T-helper 2 cell (primary cell): ENCODE measurements at regions not wholly inside any gene's neighbourhood (a gene's known extent, or its start where the extent isn't known, plus 50 kb on each side); places are given as distances from the start of the nearest gene placed in this dataset.
A peak's percentile ranks its signal among the peaks of the same experiment; 100 is the strongest.
"Not testable (repeated sequence)": the region's sequence is repeated elsewhere in the genome, so short reads cannot be mapped to it uniquely, and the experiment has no call there.

Experiments used
- DNase-seq, 5 experiments: peaks; one replicate each; pipeline versions ENCODE4 v3.0.0 to v3.0.0-alpha.2; 2012 to 2022

DNA sequence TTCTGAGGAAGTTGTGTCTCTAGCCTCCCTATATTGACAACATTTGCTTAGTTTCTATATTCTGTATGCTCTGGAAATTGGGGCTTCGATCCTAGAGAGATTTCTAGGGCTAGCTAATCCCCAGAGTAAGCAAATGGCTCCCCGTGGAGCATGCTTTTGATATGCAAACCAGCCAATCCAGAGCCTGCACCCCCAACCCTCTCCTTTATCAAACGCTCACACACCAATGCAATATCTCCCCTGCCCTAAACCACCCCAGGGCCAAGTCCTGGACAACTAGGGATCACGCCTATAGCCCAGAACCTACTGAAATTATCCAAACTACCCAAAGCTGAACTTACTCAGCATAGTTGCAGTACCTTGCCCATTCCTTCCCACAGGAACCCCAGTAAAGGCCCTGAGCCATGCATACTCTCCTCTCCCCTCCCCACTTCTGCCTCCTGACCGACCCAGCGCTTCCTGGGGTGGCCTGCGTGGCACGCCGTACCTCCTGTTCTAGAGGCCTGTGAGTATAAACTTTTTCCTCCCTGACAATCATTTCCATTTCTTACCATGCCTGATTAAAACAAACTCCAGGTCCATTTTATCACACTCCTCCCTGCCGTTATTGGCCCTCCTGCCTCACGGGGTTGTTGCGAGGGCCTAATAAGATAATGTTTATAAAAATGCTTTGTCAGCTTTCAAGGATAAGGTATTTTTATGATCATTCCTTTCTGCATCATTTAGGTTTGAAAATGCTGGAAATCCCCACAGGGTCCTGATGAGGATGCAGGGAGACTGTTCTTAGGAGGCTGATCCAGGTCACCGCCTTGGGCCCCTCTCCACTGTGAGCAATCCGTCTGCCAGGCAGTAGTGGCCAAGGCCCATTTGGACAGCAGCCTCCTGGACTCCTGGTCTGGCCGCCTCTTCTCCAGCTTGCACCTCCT lies 102.7 kb downstream of the TENT5C start:
- DNase-seq, result no peak

DNA sequence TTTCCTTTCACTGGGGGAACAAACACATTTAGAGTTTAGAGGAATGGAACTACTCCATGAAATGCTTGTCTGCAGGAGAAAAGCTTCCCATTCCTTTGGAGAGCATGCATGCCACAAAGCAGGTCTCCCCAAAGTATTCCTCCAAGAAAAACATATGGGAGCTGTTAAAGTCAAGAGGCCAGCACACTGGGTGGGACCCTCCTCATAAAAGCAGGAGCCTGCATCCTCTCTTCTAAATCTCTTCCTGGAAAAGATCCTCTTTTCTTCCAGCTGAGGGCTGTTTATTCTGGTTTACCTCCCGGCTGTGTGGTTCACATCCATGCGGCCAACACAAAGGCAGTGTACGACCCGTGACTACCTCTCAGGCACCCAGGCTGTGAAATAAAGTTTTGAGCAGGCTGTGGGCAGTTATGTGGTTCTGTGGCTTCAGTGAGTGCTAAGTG lies 103.4 kb downstream of the TENT5C start:
- no peak for DNase-seq

DNA sequence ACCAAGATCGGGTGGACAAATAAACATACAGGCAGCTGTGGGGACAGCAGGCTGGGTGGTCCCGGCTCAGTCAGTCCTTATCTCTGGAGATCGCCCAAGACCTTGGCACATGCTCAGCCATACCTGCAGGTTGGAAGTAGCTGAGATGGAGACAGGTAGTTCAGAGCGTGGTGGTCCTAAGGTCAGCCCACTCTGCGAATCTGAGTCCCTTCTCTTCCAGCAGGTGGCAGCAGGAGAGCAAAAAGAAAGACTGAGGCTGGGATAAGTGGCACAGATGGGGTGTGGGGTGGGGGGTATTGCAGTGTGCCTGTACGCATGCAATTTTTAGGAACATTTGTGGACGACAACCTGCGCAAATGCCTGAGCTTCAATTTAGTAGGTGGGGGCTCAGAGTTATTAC lies 104.9 kb downstream of the TENT5C start:
- DNase-seq, result no peak

DNA sequence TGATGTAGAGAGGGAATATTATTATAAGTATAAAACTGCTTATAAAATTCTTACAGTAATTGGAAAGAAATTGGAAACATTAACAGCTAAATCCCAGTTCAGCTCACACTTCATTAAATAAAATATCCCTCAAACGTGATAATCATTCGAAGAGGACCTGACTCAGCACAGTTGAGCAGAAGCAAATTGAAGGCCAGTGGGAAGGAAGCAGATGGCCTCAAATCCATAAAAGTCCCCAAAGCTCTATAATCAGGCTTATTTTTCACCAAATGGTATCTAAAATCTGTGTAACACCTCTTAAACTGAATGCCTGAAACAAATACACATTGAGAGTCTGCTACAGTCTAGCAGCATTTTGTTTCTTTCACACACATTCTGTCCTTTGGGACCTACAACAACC lies 106.8 kb downstream of the TENT5C start:
- no peak for DNase-seq

DNA sequence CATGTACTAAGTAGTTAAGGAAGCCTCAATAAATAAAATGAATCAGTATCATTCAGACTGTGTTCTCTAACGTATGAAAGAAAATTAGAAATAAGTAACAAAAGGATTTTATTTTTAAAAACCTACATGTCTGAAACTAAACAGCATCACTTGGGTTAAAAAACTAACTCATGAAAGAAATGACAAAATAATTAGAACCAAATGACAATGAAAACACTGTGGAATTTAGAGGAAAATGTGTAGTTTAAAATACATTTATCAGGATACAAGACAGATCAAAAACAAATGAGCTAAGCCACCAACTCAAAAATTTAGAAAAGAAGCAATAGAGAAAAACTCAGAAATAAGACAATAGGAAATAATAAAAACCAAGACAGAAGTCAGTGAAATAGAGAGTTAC lies 108.7 kb downstream of the TENT5C start:
- no peak for DNase-seq

DNA sequence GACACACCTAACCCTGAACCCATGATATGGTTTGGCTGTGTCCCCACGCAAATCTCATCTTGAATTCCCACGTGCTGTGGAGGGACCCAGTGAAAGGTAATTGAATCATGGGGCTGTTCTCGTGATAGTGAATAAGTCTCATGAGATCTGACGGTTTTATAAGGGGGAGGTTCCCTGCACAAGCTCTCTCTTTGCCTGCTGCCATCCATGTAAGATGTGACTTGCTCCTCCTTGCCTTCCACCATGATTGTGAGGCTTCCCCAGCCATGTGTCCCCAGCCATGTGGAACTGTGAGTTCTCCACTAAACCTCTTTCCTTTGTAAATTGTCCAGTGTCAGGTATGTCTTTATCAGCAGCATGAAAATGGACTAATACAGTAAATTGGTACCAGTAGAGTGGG lies 110.2 kb downstream of the TENT5C start:
- not testable (repeated sequence) for DNase-seq

DNA sequence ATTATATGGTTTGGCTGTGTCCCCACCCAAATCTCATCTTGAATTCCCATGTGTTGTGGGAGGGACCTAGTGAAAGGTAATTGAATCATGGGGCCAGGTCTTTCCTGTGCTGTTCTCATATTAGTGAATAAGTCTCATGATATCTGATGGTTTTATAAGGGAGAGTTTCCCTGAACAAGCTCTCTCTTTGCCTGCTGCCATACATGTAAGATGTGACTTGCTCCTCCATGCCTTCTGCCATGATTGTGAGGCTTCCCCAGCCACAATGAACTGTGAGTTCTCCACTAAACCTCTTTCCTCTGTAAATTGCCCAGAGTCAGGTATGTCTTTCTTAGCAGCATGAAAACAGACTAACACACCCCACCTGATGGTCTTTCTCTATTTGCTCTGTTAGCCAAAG lies 112.1 kb downstream of the TENT5C start:
- DNase-seq, result not testable (repeated sequence)

DNA sequence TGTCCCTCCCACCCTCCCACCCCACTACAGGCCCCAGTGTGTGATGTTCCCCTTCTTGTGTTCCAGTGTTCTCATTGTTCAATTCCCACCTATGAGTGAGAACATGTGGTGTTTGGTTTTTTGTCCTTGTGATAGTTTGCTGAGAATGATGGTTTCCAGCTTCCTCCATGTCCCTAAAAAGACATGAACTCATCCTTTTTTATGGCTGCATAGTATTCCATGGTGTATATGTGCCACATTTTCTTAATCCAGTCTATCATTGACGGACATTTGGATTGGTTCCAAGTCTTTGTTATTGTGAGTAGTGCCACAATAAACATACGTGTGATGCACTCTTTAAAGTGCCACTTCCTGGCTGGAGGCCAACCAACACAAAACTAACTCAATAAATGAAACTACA lies 112.7 kb downstream of the TENT5C start:
- not testable (repeated sequence) for DNase-seq

DNA sequence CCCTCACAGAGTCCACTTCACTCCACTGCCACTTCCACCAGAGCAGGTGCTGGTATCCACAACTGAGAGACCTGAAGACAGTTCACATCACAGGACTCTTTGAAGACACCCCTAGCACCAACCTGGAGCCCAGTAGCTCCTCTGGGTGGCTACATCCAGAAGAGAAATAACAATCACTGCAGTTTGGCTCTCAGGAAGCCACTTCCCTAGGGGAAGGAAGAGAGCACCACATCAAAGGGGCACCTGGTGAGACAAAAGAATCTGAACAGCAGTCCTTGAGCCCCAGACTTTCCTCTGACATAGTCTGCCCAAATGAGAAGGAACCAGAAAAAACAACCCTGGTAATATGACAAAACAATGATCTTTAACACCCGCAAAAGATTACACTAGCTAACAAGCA lies 113.2 kb downstream of the TENT5C start:
- DNase-seq, result peak in 1 of 5 experiments; percentile 9

DNA sequence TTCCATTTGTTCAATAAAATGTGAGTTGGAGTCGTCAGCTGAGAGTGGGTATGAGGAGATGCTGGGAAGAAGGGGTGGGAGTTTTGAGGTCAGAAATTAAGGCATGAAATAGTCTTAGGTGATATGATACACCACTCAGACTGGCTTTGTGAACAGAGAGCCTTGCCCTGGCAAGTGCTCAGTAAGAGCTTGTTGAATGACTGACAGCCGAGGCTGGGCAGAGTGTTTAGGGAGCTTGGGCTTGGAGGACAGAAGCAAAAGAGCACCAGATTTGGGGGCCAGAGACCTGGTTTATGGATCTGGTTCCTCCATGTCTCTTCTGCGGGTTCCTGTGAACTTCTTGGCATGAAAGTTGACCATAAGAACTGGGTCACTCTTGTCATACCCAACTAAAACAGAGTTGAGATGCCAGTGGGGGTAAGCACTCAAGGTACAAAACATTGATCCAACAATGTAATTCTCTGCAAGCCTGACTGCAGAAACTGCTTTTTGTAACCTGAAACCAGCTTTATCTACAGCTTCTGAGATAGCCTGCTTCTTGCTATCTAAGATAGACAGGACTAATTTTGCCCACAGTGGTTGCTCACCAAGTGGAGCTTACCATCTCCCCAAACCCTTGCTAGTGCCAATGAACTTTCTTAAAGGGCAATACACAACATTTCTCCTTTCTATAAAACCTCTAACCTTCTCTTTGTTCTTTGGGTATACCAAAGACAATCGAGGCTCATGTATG lies 126.4 kb downstream of the TENT5C start:
- DNase-seq, result peak in 1 of 5 experiments; percentile 21

DNA sequence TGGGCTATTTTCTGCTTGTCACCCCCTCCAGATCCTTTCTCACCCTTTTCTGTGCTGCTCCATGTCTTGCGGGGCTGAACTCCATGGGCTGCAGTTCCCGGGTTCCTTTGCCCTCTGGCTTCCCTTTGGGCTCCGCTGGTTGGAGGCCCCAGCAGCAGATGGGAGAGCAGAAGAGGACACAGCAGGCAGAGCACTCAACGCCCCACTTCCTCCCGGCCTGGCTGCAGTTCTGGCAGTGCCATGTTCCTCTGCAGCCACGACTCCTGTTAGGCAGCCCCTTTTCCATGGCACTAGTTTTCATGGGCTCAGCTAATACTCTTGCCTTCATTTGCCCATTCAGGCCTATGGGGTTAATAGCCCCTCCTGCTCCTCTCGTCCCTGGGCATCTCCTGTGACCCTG lies 127.1 kb downstream of the TENT5C start:
- DNase-seq, result no peak

DNA sequence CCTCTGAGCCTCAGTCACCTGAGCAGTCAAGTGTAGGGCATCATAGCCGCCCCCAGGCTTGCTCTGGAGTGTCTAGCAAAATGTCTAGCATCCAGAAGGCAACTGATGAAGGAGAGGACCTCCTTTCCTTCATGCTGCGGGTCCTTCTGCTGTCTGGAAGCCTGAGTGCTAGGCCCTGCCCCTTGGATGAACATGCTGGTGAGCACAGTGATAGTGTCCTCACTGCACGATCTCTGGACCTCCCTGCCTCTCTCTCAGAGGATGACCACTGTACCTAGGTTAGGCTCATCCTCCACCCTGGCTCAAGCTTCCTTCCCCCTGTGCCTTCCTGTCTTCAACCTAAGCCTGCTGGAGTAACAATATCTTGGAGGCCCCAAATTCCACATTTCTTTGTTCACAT lies 128.6 kb downstream of the TENT5C start:
- DNase-seq, result no peak

DNA sequence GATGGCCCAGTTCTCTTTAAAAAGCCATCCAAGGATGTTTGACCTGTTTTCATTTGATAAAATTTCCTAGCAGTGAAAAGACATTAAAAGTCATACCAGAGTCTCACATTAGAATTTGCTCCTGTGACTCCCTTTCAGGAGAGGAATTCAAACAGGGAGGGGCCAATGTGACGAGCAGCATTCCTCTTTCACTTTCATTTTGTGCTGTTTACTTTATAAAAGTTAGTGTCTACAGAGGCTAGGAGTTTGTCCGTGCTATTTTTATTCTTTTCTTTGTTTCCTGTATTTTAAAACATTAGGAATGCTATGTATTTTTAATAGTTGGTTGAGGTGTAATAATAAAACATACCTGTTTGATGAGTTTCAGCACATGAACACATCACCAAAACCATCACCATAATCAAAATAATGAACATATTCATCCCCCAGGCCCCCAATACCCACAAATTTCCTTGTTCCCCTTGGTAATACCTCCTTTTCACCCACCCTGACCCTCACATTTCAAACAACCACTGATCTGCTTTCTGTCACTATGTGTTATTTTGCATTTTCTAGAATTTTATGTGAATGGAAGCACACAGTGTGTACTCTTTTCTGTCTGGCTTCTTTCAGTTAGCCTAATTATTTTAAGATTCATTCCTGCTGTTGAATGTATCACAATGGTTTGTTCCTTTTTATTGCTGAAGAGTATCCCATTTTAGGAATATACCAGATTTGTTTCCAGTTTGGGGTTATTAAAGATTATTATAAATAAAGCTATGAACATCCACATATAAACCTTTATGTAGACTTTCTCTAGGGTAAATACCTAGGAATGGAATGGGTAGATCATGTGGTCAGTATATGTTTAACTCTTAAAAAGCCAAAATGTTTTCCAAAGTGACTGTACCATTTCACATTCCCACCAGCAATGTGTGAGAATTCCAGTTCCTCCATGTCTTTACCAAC lies 129.5 kb downstream of the TENT5C start:
- peak in 2 of 5 experiments; percentile 29 to 68 for DNase-seq

DNA sequence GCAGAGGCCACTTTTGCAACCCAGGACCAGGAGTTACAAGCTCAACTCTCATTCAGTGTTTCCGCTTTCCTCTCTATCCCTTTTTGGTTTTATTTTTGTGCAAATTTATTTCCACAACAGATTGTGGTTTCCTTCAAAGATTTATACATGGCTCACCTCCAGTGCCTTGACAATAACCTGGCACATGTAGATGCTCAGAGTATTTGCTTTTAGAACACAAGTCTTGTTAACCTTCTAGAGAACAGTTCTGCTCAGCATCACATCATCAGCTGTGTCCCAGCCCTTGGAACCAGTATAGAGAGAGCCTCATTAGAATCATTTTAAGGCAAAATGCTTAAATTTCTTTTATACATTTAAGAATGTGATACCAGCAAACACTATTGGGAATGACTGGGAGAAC lies 133.7 kb downstream of the TENT5C start:
- DNase-seq, result no peak

DNA sequence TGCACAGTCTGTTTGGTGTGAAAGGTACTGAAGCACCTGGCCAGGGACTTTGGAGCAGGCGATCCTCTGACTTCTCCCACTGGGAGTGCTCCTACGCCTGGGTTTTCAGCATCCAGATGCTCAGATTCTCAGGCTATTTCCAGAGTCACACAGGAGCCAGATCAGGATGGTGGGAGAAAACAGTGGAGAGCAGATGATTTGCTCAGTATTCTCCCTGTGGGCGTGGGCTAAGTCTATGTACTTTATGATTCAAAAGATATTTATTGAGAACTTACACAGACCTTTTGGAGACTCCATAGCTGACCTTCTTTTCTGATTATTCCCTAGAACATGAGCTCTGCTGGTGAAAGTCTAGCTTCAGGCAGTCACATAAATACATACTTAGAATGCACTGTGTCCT lies 134.6 kb downstream of the TENT5C start:
- no peak for DNase-seq

DNA sequence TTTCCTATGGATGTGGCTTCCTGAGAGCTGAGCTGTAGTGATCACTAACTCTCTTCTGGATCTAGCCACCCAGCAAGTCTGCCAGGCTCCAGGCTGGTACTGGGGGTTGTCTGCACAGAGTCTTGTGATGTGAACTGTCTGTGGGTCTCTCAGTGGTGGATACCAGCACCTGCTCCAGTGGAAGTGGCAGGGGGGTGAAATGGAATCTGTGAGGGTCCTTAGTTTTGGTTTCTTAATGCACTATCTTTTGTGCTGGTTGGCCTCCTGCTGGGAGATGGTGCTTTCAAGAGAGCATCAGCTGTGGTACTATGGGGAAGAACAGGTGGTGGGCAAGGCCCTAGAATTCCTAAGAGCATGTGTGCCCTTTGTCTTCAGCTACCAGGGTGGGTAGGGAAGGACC lies 140.7 kb downstream of the TENT5C start:
- DNase-seq, result not testable (repeated sequence)

DNA sequence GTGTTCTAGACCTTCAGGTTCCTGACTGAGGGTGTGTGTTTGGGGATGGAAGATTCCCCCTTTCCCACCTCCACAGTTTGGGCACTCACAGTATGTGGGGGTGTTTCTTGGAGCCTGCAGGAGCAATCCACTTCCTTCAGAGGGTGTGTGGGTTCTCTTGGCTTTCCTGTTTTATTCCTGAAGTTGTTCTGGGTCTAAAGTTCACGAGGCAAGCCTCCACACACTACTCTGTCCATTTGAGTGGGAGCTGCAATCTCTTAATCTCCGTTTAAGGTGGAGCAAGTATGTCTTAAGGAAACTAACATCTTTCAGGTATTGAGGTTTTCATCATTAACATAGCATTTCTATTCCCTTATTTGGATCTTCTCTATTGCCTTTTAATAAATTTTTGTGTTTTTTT lies 141.8 kb downstream of the TENT5C start:
- no peak for DNase-seq

DNA sequence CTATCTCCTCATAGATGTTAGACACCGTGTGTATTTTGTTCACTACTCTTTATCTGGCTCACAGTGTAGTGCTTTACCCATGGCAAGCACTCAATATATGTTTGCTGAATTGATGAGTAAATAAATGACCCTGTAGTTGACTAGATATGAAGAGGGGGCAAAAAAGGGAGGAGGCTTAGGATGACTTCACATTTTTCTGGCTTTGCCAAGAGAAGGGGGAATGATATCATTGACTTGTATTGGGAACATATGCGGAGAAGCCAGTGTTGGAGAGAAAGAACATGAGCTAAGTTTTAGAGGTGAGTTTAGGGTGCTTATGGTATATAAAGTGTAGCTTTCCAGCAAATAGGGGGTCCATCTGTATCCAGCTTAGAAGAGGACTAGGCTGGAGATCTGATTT lies 145.5 kb downstream of the TENT5C start:
- DNase-seq, result no peak

DNA sequence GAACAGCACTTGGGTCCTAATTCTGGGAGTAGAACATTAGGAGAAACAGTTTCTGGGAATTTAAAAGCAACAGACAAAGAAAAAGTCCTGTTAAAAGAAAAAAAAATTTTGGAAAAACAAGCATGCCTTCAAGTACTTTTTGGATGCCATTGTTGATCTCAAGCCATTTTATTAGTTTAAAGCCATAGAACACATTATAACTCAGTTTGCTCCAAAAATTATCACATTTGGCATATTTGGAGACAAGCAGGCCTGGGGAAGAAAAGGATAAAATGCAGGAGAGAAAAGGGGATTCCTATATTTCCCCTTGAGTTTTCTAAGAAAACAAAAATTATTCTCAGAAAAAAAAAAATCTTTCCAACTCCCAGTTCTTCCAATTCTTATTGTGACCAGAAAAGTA lies 146.8 kb downstream of the TENT5C start:
- no peak for DNase-seq

DNA sequence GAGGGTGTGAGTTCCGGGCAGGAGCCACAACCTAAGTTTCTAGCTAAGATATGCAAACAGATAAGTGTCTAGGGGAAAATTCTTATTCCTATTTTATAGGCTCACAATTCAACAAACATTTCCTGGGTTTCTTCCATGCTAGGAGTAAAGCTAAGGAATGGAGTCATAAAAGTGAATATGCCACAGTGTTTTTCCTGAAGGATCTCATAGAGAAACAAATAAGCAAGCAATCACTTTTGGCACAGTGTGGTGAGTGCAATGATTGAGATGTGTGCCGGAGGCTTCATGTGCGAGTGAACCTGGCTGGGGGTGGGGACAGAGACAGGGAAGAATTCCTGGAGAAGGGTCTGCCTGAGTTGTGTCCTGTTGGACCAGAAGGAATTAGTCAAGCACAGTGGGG lies 147.4 kb downstream of the TENT5C start:
- no peak for DNase-seq

DNA sequence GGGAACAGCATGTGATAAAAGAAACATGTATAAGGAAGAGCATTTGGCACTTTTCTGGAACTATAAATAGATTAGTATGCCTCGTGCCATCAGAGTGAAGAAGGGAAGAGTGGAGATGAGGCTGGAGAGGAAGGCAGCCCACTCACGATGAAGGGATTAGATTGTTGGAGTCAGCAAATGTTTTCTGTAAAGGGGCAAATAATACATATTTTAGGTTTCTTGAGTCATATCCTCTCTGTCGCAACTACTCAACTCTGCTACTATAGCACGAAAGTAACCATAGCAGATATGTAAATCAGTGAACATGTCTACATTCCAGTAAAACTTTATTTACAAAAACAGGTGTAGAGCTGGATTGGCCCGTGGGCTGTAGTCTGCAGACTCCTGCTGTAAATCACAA lies 147.8 kb downstream of the TENT5C start:
- peak in 1 of 5 experiments; percentile 11 for DNase-seq

DNA sequence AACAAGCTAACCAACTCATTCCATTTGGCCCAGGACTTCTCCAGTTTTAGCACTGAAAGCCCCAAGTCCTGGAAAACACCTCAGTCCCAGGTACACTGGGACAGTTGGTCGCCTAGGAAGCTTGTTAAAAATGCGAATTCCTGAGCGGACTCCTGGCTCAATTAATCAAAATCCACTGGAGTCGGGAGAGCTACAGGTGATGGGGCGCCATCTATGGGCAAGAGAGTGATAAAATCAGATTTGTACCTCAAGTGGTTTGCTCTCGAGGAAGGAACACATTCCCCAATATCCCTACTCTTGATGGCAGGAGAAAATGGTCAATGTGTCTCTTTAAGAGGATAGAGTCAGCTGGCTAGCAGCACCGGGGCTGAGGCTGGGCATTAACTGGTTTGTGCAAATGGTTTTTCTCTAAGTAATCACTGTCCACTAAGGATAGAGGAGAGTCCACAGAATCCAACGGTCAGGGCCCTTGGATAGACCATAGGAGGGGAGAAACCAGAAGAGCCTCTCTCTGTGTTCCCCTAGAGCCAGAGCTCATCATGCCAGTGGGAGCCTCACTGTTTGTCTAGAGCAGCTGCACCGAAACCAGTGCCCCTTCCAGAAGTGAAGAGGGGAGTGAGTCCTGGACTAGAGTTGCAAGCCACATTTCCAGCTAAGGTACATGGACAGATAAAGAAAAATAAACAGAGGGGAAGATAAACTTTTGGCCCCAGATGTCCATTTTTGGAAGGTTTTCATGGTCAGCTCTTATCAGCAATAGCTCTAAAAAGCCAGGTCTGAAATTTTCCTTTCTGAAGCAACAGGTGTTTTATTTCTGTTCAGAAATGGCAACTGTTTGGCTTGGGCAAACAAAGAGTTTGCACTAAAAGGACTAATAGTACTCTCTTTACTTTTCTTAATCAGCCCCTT lies 148.5 kb downstream of the TENT5C start:
- peak in 3 of 5 experiments; percentile 20 to 46 (median 25) for DNase-seq
